NOMO-1 (cell line): ENCODE measurements at regions not wholly inside any gene's neighbourhood (a gene's known extent, or its start where the extent isn't known, plus 50 kb on each side); places are given as distances from the start of the nearest gene placed in this dataset.

Source experiments
- DNase-seq, 2 experiments: peaks; one replicate each; lab custom pipeline; 2025; ENCODE audit not compliant: unreplicated experiment in 2 of 2; lab: John Stamatoyannopoulos, UW

- DNase-seq, result no peak
Observed at GRCh38 chr18:39994498-39994897, 1960.5 kb upstream of the PIK3C3 start.

GRCh38 chr18:39991696-39992265 lies 1963.3 kb upstream of the PIK3C3 start:
- no peak for DNase-seq

GRCh38 chr18:39990540-39990939 lies 1964.5 kb upstream of the PIK3C3 start:
- no peak for DNase-seq

GRCh38 chr18:39976771-39977170 lies 1978.3 kb upstream of the PIK3C3 start:
- no peak for DNase-seq

- DNase-seq, result no peak
Observed at GRCh38 chr18:39972521-39972920, 1982.5 kb upstream of the PIK3C3 start.

GRCh38 chr18:39969803-39970494 lies 1985.1 kb upstream of the PIK3C3 start:
- no peak for DNase-seq

- DNase-seq, result no peak
Observed at GRCh38 chr18:39966275-39966674, 1988.8 kb upstream of the PIK3C3 start.

GRCh38 chr18:39962546-39962945 lies 1992.5 kb upstream of the PIK3C3 start:
- no peak for DNase-seq

- no peak for DNase-seq
Observed at GRCh38 chr18:39960550-39960949, 1994.5 kb upstream of the PIK3C3 start.

- DNase-seq, result no peak
Observed at GRCh38 chr18:39959839-39960238, 1995.2 kb upstream of the PIK3C3 start.

GRCh38 chr18:39958876-39959275 lies 1996.2 kb upstream of the PIK3C3 start:
- no peak for DNase-seq

GRCh38 chr18:39952816-39953215 lies 2002.2 kb upstream of the PIK3C3 start:
- no peak for DNase-seq

GRCh38 chr18:39951142-39951720 lies 2003.8 kb upstream of the PIK3C3 start:
- no peak for DNase-seq

GRCh38 chr18:39946623-39947061 lies 2008.4 kb upstream of the PIK3C3 start:
- DNase-seq, result no peak

GRCh38 chr18:39945076-39945475 lies 2010.0 kb upstream of the PIK3C3 start:
- no peak for DNase-seq

- DNase-seq, result no peak
Observed at GRCh38 chr18:39942702-39943101, 2012.3 kb upstream of the PIK3C3 start.

- no peak for DNase-seq
Observed at GRCh38 chr18:39938676-39939608, 2016.1 kb upstream of the PIK3C3 start.

- no peak for DNase-seq
Observed at GRCh38 chr18:39935598-39935997, 2019.4 kb upstream of the PIK3C3 start.

GRCh38 chr18:39918847-39919246 lies 2036.2 kb upstream of the PIK3C3 start:
- no peak for DNase-seq

- no peak for DNase-seq
Observed at GRCh38 chr18:39913672-39914366, 2041.2 kb upstream of the PIK3C3 start.

- DNase-seq, result no peak
Observed at GRCh38 chr18:39911716-39912115, 2043.3 kb upstream of the PIK3C3 start.
